PFSK-1 (cell line): ENCODE measurements at regions not wholly inside any gene's neighbourhood (a gene's known extent, or its start where the extent isn't known, plus 50 kb on each side); places are given as distances from the start of the nearest gene placed in this dataset.

Experiments used
- FOXP2 ChIP-seq: optimal IDR thresholded peaks from 2 replicates; pipeline ENCODE3; 2011; ENCODE audit warnings: borderline replicate concordance, control low read depth, inconsistent platforms; ENCODE audit not compliant: insufficient read depth; ENCODE audit errors: extremely low read length, extremely low read depth
- POLR2AphosphoS5 ChIP-seq: IDR thresholded peaks from 2 replicates; pipeline ENCODE4 v1.6.1; 2012; ENCODE audit warnings: low read depth, mild to moderate bottlenecking, control low read depth, low read length, moderate library complexity
- SIN3A ChIP-seq: IDR thresholded peaks from 2 replicates; pipeline ENCODE4 v1.6.1; 2012; ENCODE audit warnings: mild to moderate bottlenecking, low read length, moderate library complexity, borderline replicate concordance; ENCODE audit not compliant: insufficient read depth
- TAF1 ChIP-seq: IDR thresholded peaks from 2 replicates; pipeline ENCODE4 v1.6.1; 2012; ENCODE audit warnings: low read length, control low read depth, borderline replicate concordance; ENCODE audit not compliant: insufficient read depth
- TF ChIP-seq, protein P1 (sequence below), 2 experiments: IDR thresholded peaks; 2 replicates each; pipeline versions ENCODE4 v1.6.1 to v1.8.0; 2011 to 2012; ENCODE audit warnings: low read depth in 2 of 2, low read length in 2 of 2, control low read depth in 1 of 2, inconsistent platforms in 1 of 2, mild to moderate bottlenecking in 1 of 2, moderate library complexity in 1 of 2; ENCODE audit not compliant: insufficient read depth in 1 of 2

DNA sequence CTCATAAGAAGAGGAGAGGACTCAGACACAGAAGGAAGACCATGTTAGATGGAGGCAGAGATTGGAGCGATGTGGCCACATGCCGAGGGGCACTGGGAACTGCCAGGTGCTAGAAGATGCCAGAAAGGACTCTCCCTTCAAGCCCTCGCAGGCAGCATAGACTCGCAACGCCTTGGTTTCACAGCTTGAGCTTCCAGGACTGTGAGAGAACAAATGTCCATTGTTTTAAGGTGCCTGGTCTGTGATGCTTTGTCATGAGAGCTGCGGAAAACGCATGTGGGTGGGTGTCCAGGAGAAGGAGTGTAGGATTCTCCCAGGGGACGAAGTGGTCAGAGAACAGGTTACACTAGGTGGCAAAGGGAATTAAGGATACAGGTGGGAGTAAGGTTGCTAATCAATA, 125.9 kb upstream of the USP29 start:
- TF ChIP-seq, protein P1, sequence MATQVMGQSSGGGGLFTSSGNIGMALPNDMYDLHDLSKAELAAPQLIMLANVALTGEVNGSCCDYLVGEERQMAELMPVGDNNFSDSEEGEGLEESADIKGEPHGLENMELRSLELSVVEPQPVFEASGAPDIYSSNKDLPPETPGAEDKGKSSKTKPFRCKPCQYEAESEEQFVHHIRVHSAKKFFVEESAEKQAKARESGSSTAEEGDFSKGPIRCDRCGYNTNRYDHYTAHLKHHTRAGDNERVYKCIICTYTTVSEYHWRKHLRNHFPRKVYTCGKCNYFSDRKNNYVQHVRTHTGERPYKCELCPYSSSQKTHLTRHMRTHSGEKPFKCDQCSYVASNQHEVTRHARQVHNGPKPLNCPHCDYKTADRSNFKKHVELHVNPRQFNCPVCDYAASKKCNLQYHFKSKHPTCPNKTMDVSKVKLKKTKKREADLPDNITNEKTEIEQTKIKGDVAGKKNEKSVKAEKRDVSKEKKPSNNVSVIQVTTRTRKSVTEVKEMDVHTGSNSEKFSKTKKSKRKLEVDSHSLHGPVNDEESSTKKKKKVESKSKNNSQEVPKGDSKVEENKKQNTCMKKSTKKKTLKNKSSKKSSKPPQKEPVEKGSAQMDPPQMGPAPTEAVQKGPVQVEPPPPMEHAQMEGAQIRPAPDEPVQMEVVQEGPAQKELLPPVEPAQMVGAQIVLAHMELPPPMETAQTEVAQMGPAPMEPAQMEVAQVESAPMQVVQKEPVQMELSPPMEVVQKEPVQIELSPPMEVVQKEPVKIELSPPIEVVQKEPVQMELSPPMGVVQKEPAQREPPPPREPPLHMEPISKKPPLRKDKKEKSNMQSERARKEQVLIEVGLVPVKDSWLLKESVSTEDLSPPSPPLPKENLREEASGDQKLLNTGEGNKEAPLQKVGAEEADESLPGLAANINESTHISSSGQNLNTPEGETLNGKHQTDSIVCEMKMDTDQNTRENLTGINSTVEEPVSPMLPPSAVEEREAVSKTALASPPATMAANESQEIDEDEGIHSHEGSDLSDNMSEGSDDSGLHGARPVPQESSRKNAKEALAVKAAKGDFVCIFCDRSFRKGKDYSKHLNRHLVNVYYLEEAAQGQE (IDR thresholded peaks at IDR 0.05; ENCODE audit: insufficient read depth in 1 of 2, low read depth in 2 of 2, low read length in 2 of 2) = no peak
- TF ChIP-seq SIN3A (no peak), TAF1 (no peak), POLR2AphosphoS5 (no peak), FOXP2 (no peak)
